ENCODE measurements at regions not wholly inside any gene's neighbourhood (a gene's known extent, or its start where the extent isn't known, plus 50 kb on each side); places are given as distances from the start of the nearest gene placed in this dataset.

DNA sequence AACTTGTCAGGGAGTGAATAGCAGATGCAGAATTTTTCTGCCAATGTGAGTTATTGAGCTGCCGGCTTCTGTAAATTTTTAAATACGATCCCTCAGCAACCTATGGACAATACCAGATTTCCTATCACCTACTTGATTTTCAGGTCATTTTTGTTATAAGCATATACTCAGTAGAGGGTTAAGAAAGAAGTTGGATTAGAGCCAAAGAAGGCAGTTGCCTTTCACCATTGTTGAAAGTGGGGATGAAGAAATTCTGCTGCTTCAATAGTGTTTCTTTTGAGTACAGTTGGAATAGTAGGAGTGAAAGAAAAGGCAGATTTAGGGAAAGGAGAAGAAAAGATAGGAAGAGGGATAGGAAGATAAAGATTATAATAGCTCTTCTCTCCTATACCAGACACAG lies 197.1 kb downstream of the ATP23 start:
- TF ChIP-seq, protein P1, sequence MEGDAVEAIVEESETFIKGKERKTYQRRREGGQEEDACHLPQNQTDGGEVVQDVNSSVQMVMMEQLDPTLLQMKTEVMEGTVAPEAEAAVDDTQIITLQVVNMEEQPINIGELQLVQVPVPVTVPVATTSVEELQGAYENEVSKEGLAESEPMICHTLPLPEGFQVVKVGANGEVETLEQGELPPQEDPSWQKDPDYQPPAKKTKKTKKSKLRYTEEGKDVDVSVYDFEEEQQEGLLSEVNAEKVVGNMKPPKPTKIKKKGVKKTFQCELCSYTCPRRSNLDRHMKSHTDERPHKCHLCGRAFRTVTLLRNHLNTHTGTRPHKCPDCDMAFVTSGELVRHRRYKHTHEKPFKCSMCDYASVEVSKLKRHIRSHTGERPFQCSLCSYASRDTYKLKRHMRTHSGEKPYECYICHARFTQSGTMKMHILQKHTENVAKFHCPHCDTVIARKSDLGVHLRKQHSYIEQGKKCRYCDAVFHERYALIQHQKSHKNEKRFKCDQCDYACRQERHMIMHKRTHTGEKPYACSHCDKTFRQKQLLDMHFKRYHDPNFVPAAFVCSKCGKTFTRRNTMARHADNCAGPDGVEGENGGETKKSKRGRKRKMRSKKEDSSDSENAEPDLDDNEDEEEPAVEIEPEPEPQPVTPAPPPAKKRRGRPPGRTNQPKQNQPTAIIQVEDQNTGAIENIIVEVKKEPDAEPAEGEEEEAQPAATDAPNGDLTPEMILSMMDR (IDR thresholded peaks at IDR 0.05; ENCODE audit: low read depth, low read length) = no peak
- H3K4me3 ChIP-seq (ENCODE audit: low read depth, low read length) = no peak overlapping the region

DNA sequence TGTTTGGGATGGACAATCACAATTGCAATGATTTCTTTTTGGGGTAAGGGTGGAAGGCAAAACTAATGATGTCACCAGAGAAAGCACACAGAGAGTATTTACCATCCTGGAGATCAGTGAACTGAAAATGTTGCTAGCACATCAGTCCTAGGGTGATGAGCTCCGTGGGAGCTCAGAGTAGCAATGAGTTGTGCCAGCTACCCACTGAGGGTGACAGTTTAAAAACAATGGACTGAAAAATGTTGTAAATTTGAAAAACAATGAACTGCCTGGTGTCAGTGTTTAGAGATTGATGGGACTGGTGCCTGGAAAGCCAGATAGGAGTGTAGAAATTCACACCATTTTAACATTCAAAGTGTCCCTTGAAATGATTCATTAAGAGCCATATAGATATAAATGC lies 198.5 kb downstream of the ATP23 start:
- no peak overlapping the region for H3K4me3 ChIP-seq (ENCODE audit: low read depth, low read length)

DNA sequence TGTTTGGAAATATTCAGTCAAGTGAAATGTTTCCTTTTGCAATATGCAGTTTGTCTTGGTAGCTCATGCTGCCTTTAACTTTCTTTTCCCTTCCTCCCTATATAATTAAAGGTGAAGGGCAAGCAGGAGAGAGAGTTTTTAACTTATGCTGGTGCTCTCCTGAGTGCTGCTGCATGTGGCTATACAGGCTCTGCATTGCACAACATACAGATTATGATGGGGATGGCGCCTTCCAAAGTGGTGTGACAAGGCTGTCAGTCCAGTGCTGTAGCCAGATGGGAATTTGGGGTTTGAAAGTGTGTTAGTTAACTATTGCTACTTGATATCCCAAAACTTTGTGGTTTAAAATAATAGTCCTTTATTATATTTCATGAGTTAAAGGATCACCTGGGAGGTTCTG lies 199.0 kb downstream of the ATP23 start:
- H3K4me3 ChIP-seq (ENCODE audit: low read depth, low read length) = no peak overlapping the region
- TF ChIP-seq, protein P1 (IDR thresholded peaks at IDR 0.05; ENCODE audit: low read depth, low read length) = no peak

More for the DNA sequence above, 198.5 kb downstream of the ATP23 start:
- TF ChIP-seq, protein P1 (IDR thresholded peaks at IDR 0.05; ENCODE audit: low read depth, low read length) = no peak

DNA sequence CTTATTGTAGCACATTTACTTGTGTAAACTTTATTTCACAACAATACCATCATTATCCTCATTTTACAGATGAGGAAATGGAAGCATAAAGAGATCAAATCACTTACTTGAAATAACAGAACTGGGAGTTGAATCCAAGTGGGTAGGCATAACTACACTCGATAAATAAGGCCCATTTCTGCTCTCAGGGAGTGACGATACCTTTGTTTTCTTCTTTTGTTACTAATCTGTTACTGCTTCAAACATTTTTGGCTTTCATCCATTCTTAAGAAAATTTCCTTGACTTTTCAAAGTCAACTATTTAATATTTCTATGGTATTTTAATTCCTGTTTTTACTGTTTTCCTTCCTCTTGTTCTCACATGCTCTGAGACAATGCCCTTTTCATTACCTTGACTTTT lies 201.6 kb downstream of the ATP23 start:
- no peak overlapping the region for H3K4me3 ChIP-seq (ENCODE audit: low read depth, low read length)
- TF ChIP-seq, protein P1 (IDR thresholded peaks at IDR 0.05; ENCODE audit: low read depth, low read length) = no peak

DNA sequence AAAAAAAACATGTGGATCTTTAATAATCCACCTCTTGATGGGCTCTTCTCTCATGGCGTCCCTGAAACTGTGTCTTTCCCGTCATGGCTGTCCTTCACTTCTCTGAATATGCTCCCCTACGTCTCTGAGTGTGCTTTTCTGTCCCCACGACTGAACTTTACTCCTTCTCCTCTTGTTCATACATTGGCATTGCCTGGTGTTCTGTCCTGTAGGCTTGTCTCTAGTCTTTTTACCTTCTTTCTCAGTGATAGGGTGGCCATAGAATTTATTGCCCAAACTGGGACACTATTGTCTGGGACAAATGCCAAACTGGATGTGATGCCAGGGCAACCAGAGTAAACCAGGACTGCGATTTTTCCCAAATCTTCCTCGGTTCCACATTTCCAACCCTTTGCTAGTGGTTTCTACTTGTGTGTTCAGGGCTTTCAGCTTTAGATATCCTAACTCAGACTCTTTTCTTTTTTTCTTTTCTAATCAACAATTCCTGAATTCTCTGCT lies 202.2 kb downstream of the ATP23 start:
- H3K4me3 ChIP-seq (ENCODE audit: low read depth, low read length) = no peak overlapping the region
- TF ChIP-seq, protein P1 (IDR thresholded peaks at IDR 0.05; ENCODE audit: low read depth, low read length) = no peak

DNA sequence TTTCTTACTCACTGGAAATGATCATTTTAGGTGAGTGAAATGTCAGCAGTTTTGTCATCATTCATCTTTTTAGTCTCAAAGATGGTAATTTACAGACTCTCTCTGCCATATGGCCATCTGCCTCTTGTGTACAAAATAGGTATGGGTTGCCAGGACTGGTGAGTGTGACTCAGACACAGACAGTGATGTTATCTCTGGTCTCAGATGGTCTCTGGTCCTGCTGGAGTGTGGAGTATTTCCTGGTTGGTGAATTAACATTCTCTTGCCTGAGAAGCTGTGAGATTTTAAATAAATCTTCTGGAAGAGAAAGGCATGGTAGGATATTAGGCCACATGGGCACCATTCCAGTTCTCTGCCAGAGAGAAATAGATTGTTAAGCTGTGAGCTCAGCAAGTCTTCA lies 207.0 kb downstream of the ATP23 start:
- no peak overlapping the region for H3K4me3 ChIP-seq (ENCODE audit: low read depth, low read length)
- TF ChIP-seq, protein P1 (IDR thresholded peaks at IDR 0.05; ENCODE audit: low read depth, low read length) = no peak

DNA sequence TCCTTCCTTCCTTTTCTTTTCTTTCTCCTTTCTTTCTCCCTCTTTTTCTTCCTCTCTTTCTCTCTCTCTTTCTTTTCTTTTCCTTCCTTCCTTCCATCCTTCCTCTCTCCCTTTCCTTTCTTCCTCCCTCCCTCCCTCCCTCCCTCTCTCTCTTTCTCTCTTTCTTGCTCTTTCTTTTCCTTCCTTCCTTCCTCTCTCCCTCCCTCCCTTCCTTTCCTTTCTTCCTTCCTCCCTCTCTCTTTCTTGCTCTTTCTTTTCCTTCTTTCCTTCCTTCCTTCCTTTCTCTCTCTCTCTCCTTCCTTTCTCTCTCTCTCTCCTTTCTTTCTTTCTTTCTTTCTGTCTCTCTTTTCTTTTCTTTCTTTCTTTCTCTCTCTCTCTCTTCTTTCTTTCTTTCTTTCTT lies 207.6 kb downstream of the ATP23 start:
- H3K4me3 ChIP-seq (ENCODE audit: low read depth, low read length) = no peak overlapping the region
- TF ChIP-seq, protein P1 (IDR thresholded peaks at IDR 0.05; ENCODE audit: low read depth, low read length) = no peak

All from WI38 (cell line).